Left renal pelvis (tissue), 4 donors: ENCODE measurements at regions not wholly inside any gene's neighbourhood (a gene's known extent, or its start where the extent isn't known, plus 50 kb on each side); places are given as distances from the start of the nearest gene placed in this dataset.
"Not testable (repeated sequence)": the region's sequence is repeated elsewhere in the genome, so short reads cannot be mapped to it uniquely, and the experiment has no call there.

Experiments
- DNase-seq, 4 donors: peaks; one replicate each; pipeline ENCODE4 v3.0.0-alpha.2; 2013; ENCODE audit warnings: low read depth in 4 of 4, low spot score in 3 of 4

DNA sequence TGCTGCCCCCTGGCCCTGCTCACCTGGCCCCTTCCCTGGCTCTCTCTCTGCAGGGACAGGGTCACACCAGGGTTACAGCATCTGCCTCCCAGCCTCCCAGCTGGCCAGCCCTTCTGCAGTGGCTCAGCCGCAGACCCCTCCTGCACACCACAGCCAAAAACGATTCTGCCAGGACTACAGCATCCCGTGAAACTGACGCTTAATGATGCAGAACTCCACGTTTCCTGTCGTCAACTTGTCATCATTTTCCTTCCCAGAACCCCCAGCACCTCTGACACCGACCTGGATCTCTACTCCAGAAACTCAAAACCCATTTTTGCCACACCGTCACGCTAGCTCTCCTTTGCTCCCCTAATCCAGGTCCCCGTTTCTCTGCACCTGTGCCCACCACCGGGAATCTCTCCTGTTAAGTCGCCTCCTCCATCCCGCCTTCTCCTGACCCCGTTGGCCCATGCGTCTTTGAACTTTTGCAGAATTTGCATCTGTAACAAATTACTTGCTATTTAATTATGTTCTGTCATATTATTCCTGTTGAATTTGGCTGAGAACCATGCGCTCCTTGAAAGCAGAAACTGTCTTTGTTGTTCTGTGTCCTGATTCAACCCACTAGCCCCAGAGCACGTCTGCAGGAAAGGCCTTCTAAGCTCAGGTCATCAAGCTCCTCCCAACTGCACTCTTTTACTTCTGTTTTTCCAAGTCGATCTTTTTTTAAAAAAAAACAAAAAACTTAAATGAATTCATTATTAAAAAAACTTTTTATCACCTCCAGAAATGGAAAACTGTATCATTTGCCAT, 173.2 kb upstream of the COPS8 start:
- no peak for DNase-seq

DNA sequence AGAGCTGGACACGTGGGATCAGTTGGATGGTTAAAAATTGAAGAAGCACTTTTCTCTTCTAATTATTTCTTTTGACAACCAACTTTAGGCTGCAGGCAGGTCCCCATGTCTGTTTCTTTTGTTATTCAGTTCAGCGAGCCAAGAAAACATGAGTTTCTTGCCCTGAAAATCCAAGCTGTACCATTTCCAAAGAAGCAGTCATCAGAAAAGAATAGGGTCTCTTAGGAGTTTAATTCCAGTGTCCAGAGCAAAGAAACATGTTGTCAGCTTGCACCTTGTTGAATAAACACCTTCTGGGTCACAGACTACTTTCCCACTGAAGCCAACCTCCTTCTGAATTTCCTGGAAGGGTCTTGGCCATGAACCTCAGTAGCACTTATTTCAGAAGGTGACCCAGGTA, 170.5 kb upstream of the COPS8 start:
- no peak for DNase-seq

DNA sequence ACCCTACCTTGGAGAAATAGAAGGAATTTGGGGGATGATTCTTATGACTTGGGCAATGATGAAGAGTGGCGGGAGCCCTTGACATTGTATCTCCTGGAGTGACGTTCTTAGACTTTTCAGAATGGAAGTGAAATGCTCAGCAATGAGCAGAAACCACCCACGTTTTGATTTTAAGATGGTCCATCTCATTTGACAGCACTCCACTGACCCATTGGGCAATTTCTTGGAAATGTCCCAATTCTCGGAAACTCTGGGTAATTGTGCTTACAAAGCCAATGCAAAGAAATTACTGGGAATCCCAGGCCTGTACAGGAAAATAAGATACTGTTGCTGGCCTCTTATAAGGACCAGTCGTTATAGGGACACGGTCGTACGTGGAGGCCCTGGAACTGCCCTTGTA, 170.0 kb upstream of the COPS8 start:
- no peak for DNase-seq

DNA sequence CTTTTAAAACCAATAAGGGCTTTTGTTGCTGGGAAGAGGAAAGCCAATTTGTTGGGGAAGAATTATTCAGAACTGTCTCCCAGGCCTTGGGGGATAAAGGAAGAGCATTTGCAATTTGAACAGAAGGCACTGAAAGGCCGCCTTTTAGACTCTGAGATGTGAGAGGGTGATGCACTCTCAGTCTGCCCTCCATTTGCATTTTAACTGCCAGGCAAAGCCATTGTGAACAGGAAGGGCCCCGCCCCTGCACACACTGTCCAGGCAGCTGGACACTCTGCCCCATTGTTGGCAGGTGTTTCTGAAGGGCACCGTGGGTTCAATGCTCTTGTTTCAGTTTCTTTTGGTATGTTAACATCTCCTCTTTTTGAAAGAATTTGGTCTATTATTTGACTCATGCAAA, 169.5 kb upstream of the COPS8 start:
- no peak for DNase-seq

DNA sequence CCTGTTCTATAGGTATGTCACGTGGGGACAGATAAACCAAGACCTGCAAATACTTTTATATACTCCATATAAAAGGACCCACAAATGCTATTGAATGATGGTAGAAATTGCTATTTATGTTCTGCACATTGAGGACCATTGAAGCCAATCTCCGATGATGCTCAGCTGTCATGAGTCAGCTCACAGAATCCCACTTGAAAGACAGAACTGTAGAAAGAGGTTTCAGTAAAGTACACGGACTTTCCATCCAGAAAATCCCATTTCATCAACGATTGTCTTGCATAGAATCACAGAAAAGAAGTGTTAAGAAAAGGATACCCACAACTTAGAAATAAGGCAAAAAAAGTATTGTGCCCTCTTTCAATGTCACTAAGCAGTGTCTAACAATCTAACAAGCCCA, 169.0 kb upstream of the COPS8 start:
- DNase-seq: no peak

DNA sequence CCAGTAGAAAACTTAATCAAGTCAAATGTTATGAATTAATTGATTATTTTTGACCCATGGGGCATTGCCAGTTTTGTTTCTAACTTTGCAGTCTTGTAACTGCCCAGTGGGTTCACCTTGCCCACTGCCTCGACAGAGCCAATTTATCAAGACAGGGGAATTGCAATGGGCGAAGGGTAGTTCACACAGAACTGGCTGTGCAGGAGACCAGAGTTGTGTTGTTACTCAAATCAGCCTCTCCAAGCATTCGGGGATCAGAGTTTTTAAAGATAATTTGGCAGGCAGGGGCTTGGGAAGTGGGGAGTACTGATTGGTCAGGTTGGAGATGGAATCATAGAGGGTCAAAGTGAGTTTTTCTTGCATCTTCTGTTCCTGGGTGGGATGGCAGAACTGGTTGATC, 168.5 kb upstream of the COPS8 start:
- DNase-seq: no peak

DNA sequence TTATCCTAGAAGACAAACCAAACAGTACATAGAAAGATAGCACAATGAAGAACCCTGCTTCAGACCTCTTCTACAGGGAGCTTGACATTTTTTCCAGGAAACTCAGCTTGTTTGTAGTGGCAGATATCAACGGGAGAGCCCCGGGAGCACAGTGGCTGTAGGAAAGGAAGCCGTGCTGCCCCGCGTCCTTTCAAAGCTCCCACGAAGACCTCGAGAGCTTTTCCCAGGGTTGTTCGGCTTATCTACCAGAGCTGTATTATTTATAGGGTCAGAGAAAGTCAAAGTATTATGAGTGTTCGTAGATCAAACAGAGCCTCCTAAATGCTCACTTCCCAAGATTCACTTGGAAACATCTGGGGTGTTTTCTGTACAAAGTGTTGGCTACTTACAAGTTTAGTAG, 167.1 kb upstream of the COPS8 start:
- DNase-seq: no peak

DNA sequence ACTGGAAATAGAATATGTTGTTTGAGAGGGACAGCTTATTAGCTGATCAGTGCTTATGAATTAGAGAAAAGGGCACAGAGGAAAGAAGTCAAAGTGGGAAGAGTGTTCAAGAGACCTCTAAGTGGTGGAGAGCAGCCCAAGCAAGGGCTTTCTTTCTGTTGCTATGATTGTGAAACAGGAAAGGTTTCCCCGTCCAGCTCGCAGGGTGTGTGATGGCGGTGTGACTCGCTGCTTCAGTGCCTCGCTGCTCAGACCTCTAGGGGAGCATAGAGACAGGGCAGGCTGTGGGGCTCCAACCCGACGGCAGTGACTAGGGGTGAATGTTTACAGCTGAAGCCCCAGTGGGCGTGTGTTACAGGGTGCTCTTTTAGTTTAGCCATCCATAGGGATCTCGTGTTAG, 166.5 kb upstream of the COPS8 start:
- no peak for DNase-seq

DNA sequence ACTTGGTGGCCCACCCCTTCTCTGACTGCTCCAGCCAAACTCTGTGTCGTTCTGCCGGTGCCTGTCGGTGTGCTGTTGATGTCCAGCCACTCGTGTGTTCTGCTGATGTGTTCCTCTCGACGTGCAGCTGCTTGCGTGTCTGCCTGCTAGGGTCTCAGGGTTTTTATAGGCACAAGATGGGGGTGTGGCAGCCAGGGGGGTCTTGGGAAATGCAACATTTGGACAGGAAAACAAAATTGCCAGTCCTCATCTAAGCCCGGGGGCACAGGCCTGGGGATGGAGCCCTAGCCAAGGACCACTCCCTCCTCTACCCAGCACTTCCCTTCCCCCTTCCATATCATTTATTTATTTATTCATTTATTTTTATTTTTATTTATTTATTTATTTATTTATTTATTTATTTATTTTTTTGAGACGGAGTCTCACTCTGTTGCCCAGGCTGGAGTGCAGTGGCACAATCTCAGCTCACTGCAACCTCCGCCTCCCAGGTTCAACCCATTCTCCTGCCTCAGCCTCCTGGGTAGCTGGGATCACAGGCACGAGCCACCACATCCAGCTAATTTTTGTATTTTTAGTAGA, 165.8 kb upstream of the COPS8 start:
- DNase-seq: not testable (repeated sequence)

DNA sequence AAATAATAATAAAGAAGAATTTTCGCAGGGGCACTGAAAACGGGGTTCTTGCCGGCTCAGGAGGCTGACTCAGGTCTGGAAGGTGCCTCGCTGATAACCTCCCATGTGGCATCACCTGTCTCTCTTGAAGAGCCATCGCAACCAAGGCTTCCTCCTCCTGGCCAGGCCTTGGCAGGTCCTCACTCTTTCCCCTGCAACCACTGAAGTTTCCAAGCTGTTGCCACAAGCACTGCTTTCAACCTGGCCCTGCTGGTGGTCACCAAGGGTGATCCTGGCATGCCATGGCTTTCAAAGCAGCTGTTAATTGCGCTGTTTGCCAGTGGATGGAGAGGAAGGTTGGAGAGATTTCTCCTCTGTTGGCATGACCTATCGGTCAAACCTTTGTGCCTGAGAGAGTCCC, 163.6 kb upstream of the COPS8 start:
- DNase-seq: no peak

DNA sequence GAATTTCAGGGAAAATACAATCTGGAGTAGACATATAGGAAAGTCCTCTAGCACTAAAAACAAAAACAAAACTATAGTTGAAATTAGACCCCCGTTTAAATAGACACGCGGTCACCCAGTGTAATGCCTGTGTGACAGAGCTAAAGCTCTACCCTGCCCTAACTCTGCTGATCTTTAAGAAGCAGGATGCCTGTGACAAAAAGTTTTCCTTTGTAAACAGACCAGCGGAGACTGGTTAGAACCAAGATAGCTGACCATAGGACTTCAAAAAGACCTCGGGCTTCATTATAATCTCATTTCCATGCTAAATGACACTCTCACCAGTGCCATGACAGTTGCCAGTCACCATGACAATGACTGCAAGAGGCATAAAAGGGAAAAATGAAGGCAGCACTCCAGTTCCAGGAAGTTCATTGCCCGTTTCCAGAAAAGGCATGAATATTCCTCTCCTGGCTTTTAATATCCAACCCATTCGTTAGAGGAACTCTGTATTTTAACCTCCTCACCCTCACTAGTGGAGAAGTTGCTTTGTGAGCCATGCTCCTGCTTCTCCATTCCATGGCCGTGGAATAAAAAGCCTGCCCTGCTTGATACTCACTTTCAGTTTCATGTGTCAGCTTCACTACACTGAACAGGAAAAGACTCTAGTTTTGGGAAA, 157.2 kb upstream of the COPS8 start:
- DNase-seq: no peak

DNA sequence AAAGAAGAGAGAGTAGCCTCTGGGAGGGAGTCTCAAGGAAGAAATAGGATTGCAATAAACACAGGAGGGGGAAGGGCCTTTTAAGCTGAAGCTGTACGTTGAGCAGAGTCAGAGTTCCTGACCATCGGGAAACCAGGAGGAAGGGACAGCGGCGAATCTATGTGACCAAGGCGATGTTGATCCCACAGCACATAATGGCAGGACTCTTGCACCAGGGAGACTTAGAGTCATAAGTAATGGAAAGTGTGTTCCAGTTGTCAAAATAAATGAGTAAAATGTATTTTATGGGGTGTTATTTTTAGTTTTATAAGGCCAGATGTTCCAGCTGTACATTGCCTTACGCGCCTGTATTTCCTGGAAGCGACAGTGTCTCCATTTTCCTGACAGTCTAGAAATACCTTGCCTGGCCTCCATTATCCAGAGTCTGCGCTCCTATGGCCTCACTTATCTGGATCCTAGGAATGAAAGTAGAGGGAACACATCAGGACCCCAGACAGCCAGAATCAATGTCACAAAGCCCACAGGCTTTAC, 152.8 kb upstream of the COPS8 start:
- DNase-seq: no peak

DNA sequence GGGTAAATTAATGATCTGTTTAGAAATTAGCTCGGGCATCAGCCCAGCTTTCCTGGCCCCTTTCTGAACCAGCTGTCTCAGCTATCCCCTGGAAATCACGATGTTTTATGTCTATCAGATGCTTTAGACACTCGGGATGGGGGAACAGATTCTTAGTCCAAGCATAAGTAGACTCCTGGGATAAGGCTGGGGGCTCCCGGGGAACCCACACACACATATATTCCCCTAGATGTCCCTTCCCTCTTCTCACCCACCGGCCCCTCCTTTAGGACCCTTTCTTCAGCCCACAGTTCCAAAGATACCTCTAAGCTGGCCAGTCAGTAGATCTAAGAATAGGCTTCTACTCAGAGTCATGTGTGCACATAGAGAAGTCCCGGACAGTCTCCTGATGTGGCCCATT, 151.5 kb upstream of the COPS8 start:
- DNase-seq: no peak

DNA sequence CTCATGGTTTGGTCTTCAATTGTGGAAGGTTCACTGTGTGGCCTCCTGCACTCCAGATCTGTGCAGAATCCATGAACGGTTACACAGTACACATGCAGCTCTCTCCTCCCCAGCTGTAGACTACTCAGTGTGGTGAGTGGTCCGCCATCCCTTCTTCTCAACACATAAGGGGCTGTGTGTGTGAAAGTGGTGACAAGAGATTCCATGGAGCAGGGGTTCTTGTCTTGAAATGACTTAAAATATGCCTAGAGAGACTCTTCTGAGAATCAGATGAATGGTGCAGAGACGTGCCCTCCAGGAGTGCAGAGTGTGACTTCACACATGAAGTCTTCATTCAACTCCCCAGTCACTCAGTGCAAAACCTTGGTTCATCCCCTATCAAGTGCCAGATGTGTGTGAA, 151.0 kb upstream of the COPS8 start:
- no peak for DNase-seq

DNA sequence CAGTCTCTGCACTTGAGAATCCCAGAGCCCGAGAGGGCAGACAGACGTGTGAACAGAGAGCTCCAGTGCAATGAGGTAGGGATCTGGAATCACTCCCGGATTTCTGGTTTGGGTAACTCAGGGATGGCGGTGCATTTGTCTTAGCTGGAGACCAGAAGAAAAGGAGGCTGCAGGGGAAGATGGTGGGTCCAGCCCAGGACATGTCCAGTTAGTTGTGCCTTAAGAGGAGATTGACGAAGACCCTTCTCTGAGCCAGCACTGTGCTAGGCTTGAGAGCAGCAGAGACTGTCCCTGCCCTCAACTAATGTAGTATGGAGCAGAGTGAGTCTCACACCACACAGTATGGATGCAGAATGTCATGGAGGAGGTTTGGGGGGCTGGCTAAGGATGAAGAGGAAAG, 150.6 kb upstream of the COPS8 start:
- DNase-seq: no peak

DNA sequence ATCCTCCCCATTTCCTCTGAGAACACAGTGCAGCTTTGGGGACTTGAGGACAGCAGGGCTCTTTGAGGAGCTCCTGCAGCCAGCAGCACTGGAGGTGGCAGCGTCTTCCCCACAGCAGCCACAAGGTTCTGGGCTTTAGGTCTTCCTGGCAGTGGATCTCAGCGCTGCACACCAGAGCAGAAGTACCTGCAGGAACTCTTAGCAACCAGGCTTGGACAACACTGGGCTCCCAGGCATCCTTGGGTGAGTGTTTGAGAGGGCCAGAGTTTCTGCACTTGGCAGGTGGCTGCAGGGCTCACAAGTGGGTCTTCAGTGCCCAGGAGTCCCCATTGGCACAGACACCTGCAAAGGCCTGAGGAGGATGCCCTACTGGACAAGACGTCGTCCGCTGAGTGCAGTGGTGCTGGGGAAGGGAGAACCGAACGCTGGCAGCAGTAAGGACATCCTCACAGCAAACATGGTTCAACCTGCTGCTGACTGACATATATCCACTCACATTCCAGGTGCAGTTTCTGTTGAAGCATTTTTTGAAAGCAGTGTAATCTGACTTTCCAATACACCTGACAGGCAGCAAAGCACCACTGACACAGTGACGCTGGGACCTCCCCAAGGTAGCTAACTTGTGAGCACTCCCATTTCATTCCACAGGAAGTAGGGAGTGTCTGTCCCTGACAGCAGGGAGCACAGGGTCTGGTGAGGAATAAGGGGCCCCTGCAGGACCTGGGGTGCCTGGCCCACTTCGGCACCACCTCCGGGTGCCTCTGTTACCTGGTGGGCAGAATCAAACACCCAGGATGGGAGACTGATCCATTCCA, 149.9 kb upstream of the COPS8 start:
- DNase-seq: no peak

DNA sequence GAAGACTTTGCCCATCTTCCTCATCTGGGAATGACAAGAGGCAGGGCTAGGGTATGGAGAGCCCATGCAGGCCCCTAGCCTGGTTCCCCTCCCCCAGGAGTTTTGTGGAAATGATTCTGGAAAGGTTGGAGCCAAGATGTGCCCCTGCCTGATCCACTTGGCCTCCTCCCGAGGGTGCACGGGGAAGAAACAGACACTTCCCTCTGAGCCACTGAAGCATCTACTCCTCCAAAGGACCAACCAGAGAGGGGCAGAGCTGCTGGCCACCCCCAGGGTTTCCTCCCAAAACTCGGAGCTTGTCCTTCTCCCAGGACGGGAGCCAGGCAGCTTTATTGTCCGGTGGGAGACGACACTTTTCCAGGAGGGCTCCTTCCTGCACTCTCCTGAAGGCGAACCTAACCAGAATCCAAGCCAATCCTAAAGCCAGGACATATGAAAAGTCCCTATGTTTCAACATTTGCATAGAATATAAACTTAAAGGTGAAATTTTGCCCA, 149.2 kb upstream of the COPS8 start:
- DNase-seq: no peak

DNA sequence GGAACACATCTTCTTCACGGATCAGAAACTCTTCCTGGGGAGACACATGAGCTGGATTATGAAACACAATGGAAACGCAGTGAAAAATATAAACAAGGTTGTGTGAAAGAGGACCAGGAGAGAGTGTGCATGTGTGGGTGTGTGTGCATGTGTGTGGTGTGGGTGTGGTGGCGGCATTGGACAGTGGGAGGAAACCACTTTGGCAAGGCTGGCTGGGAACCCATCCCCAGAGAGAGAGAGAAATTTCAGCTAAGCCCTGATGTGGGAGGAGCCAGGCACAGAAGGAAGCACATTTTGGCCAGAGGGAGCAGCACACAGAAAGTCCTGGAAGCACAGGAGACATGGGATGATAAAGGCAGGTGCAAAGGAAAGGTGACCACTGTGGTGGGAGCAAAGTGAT, 147.6 kb upstream of the COPS8 start:
- DNase-seq: no peak

DNA sequence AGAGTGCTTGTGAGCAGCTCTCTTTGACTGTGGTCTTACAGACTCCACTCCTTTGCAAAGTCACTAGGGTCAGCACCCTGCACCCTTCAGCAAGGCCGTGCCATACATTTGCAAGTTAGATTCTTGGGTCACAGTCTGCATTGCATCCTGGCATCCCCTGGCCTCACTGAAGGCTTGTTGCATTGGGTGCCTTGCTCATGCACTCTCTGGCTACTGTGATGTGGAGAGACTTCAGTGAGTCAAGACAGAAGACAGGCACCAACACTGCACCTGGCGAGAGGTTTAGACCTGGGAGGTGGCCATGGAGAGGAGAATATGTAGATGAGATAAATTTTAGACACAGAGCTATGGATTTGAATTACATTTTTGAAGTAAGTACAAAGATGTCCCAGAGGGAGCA, 146.4 kb upstream of the COPS8 start:
- DNase-seq: no peak

DNA sequence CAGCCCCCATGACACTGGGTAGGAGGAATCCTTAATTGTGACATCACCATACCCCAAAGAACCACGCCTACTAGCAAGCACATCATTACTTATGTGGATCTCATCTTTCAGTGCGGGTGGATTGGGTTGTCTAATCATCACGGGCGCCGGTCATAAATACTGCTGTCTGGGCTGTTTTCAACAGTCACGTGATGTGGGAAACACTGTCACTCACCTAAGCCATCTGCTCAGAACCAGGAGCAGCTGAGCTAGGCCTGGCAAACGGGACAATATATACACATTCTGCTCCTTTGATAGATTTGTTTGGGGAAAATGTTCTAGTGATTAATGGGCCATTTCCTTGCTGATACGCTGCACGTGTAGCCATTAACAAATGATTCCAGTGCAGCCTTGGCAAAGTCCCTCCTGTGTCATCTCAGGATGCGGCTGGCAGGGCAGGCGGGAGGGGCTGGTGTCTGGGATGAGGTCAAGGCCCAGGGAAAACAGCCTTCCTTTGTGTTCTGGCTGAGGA, 145.9 kb upstream of the COPS8 start:
- peak in 3 of 4 donors; percentile 31 to 49 (median 39) for DNase-seq

DNA sequence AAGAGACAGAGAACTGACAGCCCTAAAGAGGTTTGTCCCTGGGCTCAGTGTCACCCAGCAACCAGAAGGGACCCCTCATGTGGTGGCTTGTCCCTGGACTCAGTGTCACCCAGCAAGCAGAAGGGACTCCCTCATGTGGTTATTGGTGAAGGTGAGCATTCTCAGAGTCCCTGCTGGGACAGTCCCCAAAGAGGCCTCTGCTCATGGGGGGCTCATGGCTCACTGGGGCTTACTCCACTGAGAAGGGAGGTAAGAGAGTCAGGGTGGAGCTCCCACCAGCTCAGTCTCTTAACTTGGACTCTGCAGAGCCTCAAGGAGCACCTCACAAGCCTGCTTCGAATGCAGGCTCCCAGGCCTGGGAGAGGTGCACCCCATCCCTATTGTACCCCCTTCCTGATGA, 145.2 kb upstream of the COPS8 start:
- DNase-seq: no peak
